A549 (cell line): ENCODE measurements at regions not wholly inside any gene's neighbourhood (a gene's known extent, or its start where the extent isn't known, plus 50 kb on each side); places are given as distances from the start of the nearest gene placed in this dataset.
"Not testable (repeated sequence)": the region's sequence is repeated elsewhere in the genome, so short reads cannot be mapped to it uniquely, and the experiment has no call there.

Experiments used
- ATAC-seq, 2 experiments: fragments of 200-7000 bp in 1 of 2; fragments of >200 bp in 1 of 2; cut with Nextera tagmentation in 1 of 2; cut with Tn5 transposase in 1 of 2; 3 replicates each; pipeline versions ENCODE4 v1.8.0 to v1.9.1; 2018 to 2020; ENCODE audit warnings: mild to moderate bottlenecking in 1 of 2, moderate library complexity in 1 of 2
- CTCF ChIA-PET: fragments of 300-600 bp; sonication (Branson Sonifier 250); formaldehyde crosslinking; extraction: SDS; loops from one replicate; lab custom pipeline; 2021; ENCODE audit warnings: antibody characterized with exemption, inconsistent platforms; lab: Yijun Ruan, JAX
- POLR2A ChIA-PET: fragments of 350-600 bp; formaldehyde crosslinking; extraction: SDS; loops from one replicate; lab custom pipeline; 2021; ENCODE audit warnings: antibody characterized with exemption, inconsistent platforms; lab: Yijun Ruan, JAX
- DNase-seq, 2 experiments: peaks; one replicate each; pipeline versions ENCODE4 v3.0.0 to v3.0.0-alpha.2; 2011 to 2016; ENCODE audit warnings: low read depth in 1 of 2, low spot score in 1 of 2
- FAIRE-seq: peaks from 2 replicates; lab custom pipeline; 2011; peaks lifted over from hg19 to GRCh38; lab: Jason Lieb, UNC
- H3K27ac ChIP-seq, 2 experiments: fragments of >200 bp; sonication (Bioruptor Twin); formaldehyde crosslinking; 3 replicates each; pipeline ENCODE4 v1.5.1; 2016 to 2017
- H3K4me1 ChIP-seq: fragments of >200 bp; sonication (Bioruptor Twin); formaldehyde crosslinking; 3 replicates; pipeline ENCODE4 v1.6.1; 2016
- H3K4me2 ChIP-seq: fragments of >200 bp; sonication (Bioruptor Twin); formaldehyde crosslinking; 3 replicates; pipeline ENCODE4 v1.6.1; 2016
- H3K4me3 ChIP-seq: fragments of >200 bp; sonication (Bioruptor Twin); formaldehyde crosslinking; 3 replicates; pipeline ENCODE4 v1.5.1; 2016
- H3K9me3 ChIP-seq: fragments of >200 bp; sonication (Bioruptor Twin); formaldehyde crosslinking; 3 replicates; pipeline ENCODE4 v1.6.1; 2016
- BCL3 ChIP-seq: fragments of >200 bp; sonication (Bioruptor Twin); formaldehyde crosslinking; IDR thresholded peaks from 3 replicates; pipeline ENCODE4 v1.6.1; 2016
- CBX8 ChIP-seq: fragments of 200-600 bp; sonication (generic); IDR thresholded peaks from 2 replicates; pipeline ENCODE4 v1.6.1; 2016
- CEBPB ChIP-seq, 2 experiments: fragments of >200 bp in 1 of 2; sonication (Bioruptor Twin) in 1 of 2; formaldehyde crosslinking in 1 of 2; IDR thresholded peaks; 2 replicates each; pipeline ENCODE4 v1.6.1; 2012 to 2016
- CHD2 ChIP-seq: fragments of 150-350 bp; IDR thresholded peaks from 2 replicates; pipeline ENCODE4 v1.6.1; 2014; ENCODE audit warnings: low read length; ENCODE audit not compliant: partially characterized antibody
- EHF ChIP-seq: fragments of 250-450 bp; sonication (Bioruptor Pico); IDR thresholded peaks from 2 replicates; pipeline ENCODE4 v1.5.0; 2020; ENCODE audit warnings: mild to moderate bottlenecking
- FOXS1 ChIP-seq: fragments of 250-450 bp; sonication (Bioruptor Pico); IDR thresholded peaks from 2 replicates; pipeline ENCODE4 v1.5.0; 2020; ENCODE audit warnings: mild to moderate bottlenecking, moderate library complexity
- GATA3 ChIP-seq: IDR thresholded peaks from 2 replicates; pipeline ENCODE4 v1.6.1; 2012; ENCODE audit warnings: borderline replicate concordance
- HDAC2 ChIP-seq: fragments of 200-600 bp; sonication (generic); IDR thresholded peaks from 2 replicates; pipeline ENCODE4 v1.6.1; 2016
- HEYL ChIP-seq: fragments of 250-450 bp; sonication (Bioruptor Pico); IDR thresholded peaks from 2 replicates; pipeline ENCODE4 v1.8.0; 2021; ENCODE audit warnings: mild to moderate bottlenecking, moderate library complexity
- HOXB13 ChIP-seq: fragments of 250-450 bp; sonication (Bioruptor Pico); IDR thresholded peaks from 2 replicates; pipeline ENCODE4 v1.5.0; 2020; ENCODE audit warnings: low read depth, mild to moderate bottlenecking, moderate library complexity
- JUNB ChIP-seq: fragments of >200 bp; sonication (Bioruptor Twin); formaldehyde crosslinking; IDR thresholded peaks from 2 replicates; pipeline ENCODE4 v1.6.1; 2016
- KDM5A ChIP-seq: fragments of 200-600 bp; sonication (generic); IDR thresholded peaks from 2 replicates; pipeline ENCODE4 v1.6.1; 2016; ENCODE audit warnings: antibody characterized with exemption, mild to moderate bottlenecking
- NFE2L2 ChIP-seq: fragments of 150-350 bp; conservative IDR thresholded peaks from 2 replicates; pipeline ENCODE4 v1.6.1; 2014; ENCODE audit warnings: low read length
- PHF8 ChIP-seq: fragments of 200-600 bp; sonication (generic); IDR thresholded peaks from 2 replicates; pipeline ENCODE4 v1.6.1; 2016; ENCODE audit warnings: low read depth, mild to moderate bottlenecking, antibody characterized with exemption, moderate library complexity, borderline replicate concordance
- POLR2A ChIP-seq: IDR thresholded peaks from 2 replicates; pipeline ENCODE4 v1.6.1; 2012; ENCODE audit warnings: mild to moderate bottlenecking, low read length
- RNF2 ChIP-seq: fragments of 200-600 bp; sonication (generic); IDR thresholded peaks from 2 replicates; pipeline ENCODE4 v1.6.1; 2016; ENCODE audit warnings: low read depth, mild to moderate bottlenecking, antibody characterized with exemption, moderate library complexity, borderline replicate concordance
- ZNF302 ChIP-seq: fragments of 250-450 bp; sonication (Bioruptor Pico); IDR thresholded peaks from 2 replicates; pipeline ENCODE4 v1.9.0; 2021; ENCODE audit warnings: inconsistent platforms, mild to moderate bottlenecking, moderate library complexity
- WGBS: methylation state at CpG from one replicate; pipeline ENCODE4 v1.1.6; 2017; ENCODE audit errors: missing lambda C conversion rate; 5-methylcytosine and 5-hydroxymethylcytosine counted together
- TF ChIP-seq, protein P1 (sequence below): fragments of 250-450 bp; sonication (Bioruptor Pico); IDR thresholded peaks from 2 replicates; pipeline ENCODE4 v1.5.0; 2021; ENCODE audit warnings: mild to moderate bottlenecking, moderate library complexity, borderline replicate concordance
- TF ChIP-seq, protein P2 (sequence below): fragments of 150-350 bp; IDR thresholded peaks from 2 replicates; pipeline ENCODE4 v1.6.1; 2014; ENCODE audit warnings: low read depth, mild to moderate bottlenecking, low read length

GRCh38 chr4:125179727-125180126, 135.0 kb upstream of the FAT4 start:
- FAIRE-seq (no peak), DNase-seq (no peak), ATAC-seq (no peak)
- TF ChIP-seq POLR2A (no peak), JUNB (no peak), CBX8 (no peak), CHD2 (no peak), HEYL (CRISPR knock-in tag) (no peak), KDM5A (no peak), FOXS1 (CRISPR knock-in tag) (no peak), ZNF302 (CRISPR knock-in tag) (no peak), CEBPB (IDR thresholded peaks at IDR 0.05) (no peak), HDAC2 (no peak), GATA3 (no peak), BCL3 (no peak), HOXB13 (CRISPR knock-in tag) (no peak)
- TF ChIP-seq, protein P1, sequence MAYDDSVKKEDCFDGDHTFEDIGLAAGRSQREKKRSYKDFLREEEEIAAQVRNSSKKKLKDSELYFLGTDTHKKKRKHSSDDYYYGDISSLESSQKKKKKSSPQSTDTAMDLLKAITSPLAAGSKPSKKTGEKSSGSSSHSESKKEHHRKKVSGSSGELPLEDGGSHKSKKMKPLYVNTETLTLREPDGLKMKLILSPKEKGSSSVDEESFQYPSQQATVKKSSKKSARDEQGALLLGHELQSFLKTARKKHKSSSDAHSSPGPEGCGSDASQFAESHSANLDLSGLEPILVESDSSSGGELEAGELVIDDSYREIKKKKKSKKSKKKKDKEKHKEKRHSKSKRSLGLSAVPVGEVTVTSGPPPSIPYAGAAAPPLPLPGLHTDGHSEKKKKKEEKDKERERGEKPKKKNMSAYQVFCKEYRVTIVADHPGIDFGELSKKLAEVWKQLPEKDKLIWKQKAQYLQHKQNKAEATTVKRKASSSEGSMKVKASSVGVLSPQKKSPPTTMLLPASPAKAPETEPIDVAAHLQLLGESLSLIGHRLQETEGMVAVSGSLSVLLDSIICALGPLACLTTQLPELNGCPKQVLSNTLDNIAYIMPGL (CRISPR knock-in tag) = no peak
- H3K4me2 ChIP-seq = no peak overlapping the region
- WGBS = 75% methylated on average over 4 of the region's 4 CpGs
- H3K27ac ChIP-seq = no peak overlapping the region
- no peaks in the 10 kb centered on the region for H3K9me3 ChIP-seq
- no peaks in the 10 kb centered on the region for H3K4me1 ChIP-seq
- H3K4me3 ChIP-seq = no peak overlapping the region
- POLR2A ChIA-PET = no interaction called here
- CTCF ChIA-PET = no interaction called here

DNA sequence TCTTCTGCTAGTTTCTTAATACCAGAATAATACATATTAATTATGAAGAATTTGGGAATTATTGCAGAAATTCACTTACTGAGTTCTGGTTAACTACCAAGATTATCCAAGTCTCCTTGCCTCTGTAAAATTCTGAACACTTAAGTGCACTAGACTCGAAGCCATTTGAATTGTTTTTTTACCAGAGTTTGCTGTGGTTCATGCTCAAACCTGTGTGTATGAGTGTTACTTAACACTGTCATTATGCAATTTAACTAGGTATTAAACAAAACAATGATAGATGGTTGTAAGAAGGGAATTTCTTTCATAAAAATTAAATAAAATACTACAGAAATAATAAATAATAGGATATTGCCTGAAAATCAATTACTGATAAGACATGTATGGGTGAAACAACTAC, 145.6 kb upstream of the FAT4 start:
- ChIA-PET POLR2A (no interaction called here), CTCF (no interaction called here)
- no peak overlapping the region for H3K4me3 ChIP-seq
- ATAC-seq = no peak
- FAIRE-seq = no peak
- H3K9me3 ChIP-seq = no peaks in the 10 kb centered on the region
- DNase-seq = no peak
- H3K27ac ChIP-seq = no peak overlapping the region
- H3K4me2 ChIP-seq = no peak overlapping the region
- no peaks in the 10 kb centered on the region for H3K4me1 ChIP-seq
- 12% methylated on average over 1 of the region's 1 CpG for WGBS
- TF ChIP-seq CEBPB (IDR thresholded peaks at IDR 0.05) = no peak

DNA sequence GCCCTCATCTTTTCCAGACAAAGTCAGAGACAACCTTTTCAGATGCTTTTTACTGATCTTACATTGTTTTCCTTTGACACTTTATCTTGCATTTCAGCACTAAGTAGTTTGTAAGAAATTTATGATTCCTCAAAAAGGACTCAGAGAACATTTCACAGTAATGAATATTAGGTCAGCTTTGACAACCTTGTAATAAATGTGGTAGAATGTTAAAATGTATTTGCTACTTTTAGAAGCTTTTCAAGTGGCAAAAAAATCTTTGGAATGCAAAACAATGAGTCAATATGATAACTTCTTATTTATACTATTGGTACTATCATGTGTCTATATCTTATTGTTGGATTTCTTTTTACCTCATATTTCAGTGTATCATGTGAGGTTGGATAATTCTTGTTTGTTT, 146.2 kb upstream of the FAT4 start:
- no peak for ATAC-seq
- no peak overlapping the region for H3K4me3 ChIP-seq
- H3K4me2 ChIP-seq = no peak overlapping the region
- POLR2A ChIA-PET = no interaction called here
- no peaks in the 10 kb centered on the region for H3K4me1 ChIP-seq
- no peak for TF ChIP-seq PHF8
- no peak for TF ChIP-seq RNF2
- TF ChIP-seq NFE2L2 = no peak
- TF ChIP-seq EHF (CRISPR knock-in tag) = no peak
- TF ChIP-seq, protein P2, sequence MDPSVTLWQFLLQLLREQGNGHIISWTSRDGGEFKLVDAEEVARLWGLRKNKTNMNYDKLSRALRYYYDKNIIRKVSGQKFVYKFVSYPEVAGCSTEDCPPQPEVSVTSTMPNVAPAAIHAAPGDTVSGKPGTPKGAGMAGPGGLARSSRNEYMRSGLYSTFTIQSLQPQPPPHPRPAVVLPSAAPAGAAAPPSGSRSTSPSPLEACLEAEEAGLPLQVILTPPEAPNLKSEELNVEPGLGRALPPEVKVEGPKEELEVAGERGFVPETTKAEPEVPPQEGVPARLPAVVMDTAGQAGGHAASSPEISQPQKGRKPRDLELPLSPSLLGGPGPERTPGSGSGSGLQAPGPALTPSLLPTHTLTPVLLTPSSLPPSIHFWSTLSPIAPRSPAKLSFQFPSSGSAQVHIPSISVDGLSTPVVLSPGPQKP = no peak
- FAIRE-seq = no peak
- H3K27ac ChIP-seq = no peak overlapping the region
- DNase-seq = no peak
- CTCF ChIA-PET = no interaction called here
- no peaks in the 10 kb centered on the region for H3K9me3 ChIP-seq

DNA sequence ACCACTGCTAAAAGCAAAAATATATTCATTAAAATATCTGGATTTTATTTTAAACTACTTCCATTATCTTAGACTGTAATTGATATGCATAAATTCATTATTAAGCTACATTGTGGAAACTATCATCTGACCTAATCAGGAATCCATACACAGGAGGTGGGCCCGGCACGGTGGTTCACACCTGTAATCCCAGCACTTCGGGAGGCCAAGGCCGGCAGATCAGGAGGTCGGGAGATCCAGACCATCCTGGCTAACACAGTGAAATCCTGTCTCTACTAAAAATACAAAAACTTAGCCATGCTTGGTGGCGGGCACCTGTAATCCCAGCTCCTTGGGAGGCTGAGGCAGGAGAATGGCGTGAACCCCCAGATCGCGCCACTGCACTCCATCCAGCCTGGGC, 148.7 kb upstream of the FAT4 start:
- not testable (repeated sequence) for H3K4me1 ChIP-seq, H3K27ac ChIP-seq, FAIRE-seq

More for the DNA sequence above, 148.7 kb upstream of the FAT4 start:
- H3K9me3 ChIP-seq, H3K4me2 ChIP-seq, ATAC-seq, H3K4me3 ChIP-seq, POLR2A ChIA-PET, DNase-seq: not testable (repeated sequence)
- 65% methylated on average over 5 of the region's 9 CpGs for WGBS
- CTCF ChIA-PET = interaction anchor here (1.1 kb wide), 1 partner anchor 55 kb away, joined by 3 read pairs; no protein-coding TSS in a partner anchor
